ENCODE measurements at regions not wholly inside any gene's neighbourhood (a gene's known extent, or its start where the extent isn't known, plus 50 kb on each side); places are given as distances from the start of the nearest gene placed in this dataset.

DNA sequence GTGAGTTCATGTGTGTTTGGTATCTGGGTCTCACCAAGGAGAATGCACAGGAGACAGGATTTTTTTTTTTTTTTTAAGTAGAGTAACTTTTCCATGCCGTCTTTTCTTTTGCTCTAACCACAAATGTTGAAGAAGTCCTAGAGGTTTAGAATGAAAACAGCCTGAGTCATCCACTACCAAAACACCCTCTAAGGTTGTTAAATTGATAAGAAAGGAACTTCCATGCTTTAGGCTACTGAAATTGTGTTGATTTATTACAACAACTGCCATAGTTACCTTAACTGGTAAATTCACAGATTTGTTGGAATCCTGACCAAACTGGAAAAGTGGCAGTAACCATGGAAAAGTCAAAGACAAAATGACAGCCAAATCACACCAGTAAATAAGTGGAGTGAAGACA lies 375.6 kb downstream of the AMY1C start:
- TF ChIP-seq, protein P1, sequence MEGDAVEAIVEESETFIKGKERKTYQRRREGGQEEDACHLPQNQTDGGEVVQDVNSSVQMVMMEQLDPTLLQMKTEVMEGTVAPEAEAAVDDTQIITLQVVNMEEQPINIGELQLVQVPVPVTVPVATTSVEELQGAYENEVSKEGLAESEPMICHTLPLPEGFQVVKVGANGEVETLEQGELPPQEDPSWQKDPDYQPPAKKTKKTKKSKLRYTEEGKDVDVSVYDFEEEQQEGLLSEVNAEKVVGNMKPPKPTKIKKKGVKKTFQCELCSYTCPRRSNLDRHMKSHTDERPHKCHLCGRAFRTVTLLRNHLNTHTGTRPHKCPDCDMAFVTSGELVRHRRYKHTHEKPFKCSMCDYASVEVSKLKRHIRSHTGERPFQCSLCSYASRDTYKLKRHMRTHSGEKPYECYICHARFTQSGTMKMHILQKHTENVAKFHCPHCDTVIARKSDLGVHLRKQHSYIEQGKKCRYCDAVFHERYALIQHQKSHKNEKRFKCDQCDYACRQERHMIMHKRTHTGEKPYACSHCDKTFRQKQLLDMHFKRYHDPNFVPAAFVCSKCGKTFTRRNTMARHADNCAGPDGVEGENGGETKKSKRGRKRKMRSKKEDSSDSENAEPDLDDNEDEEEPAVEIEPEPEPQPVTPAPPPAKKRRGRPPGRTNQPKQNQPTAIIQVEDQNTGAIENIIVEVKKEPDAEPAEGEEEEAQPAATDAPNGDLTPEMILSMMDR (IDR thresholded peaks at IDR 0.05), result no peak
- no peak for TF ChIP-seq ZFX (IDR thresholded peaks at IDR 0.05; ENCODE audit: borderline replicate concordance)
